ENCODE measurements at regions not wholly inside any gene's neighbourhood (a gene's known extent, or its start where the extent isn't known, plus 50 kb on each side); places are given as distances from the start of the nearest gene placed in this dataset.

GRCh38 chr2:234739061-234739460, 212.8 kb upstream of the SH3BP4 start:
- Histone ChIP-seq H3K79me1 (ENCODE audit: low read depth, low read length) (no peaks in the 10 kb centered on the region), H4K8ac (ENCODE audit: extremely low read depth, insufficient read depth, low read length) (no peak overlapping the region), H3K79me2 (ENCODE audit: control insufficient read depth in 1 of 2, insufficient read depth in 2 of 2, low read length in 2 of 2) (no peaks in the 10 kb centered on the region), H2BK20ac (ENCODE audit: low read length) (no peak overlapping the region), H3K56ac (replicated peaks; ENCODE audit: insufficient read length, low read depth, low read length) (no peak overlapping the region), H2BK15ac (ENCODE audit: low read length) (no peak overlapping the region), H3K4me3 (ENCODE audit: extremely low read depth in 1 of 4, insufficient read depth in 2 of 4, low read depth in 3 of 4, low read length in 4 of 4) (no peak overlapping the region), H3K9me3 (ENCODE audit: insufficient read depth in 2 of 2, low read depth in 1 of 2, low read length in 1 of 2) (peaks cover 0 to 6% of the 10 kb centered on the region in 2 experiments; a peak in 2 of 4 replicates), H3K4ac (replicated peaks; ENCODE audit: insufficient read length, low read depth, low read length) (no peak overlapping the region), H2AK5ac (ENCODE audit: low read depth, low read length) (no peak overlapping the region), H3K18ac (ENCODE audit: extremely low read depth, low read length) (no peak overlapping the region), H4K20me1 (replicated peaks in 1 of 2; ENCODE audit: control insufficient read depth in 1 of 2, insufficient read depth in 2 of 2, low read length in 2 of 2) (no peaks in the 10 kb centered on the region), H3K14ac (ENCODE audit: insufficient read length) (no peak overlapping the region), H2BK12ac (ENCODE audit: low read depth, low read length) (no peak overlapping the region), H4K91ac (replicated peaks; ENCODE audit: insufficient read length, low read length) (no peak overlapping the region), H2AFZ (ENCODE audit: low read length) (no peak overlapping the region), H3K4me2 (ENCODE audit: insufficient read depth in 1 of 2, low read depth in 2 of 2, low read length in 2 of 2) (no peak overlapping the region), H3K36me3 (ENCODE audit: control insufficient read depth in 2 of 4, insufficient read depth in 4 of 4, low read length in 3 of 4) (no peaks in the 10 kb centered on the region), H3K9ac (replicated peaks in 1 of 4; ENCODE audit: extremely low read depth in 1 of 4, low read depth in 3 of 4, low read length in 3 of 4) (no peak overlapping the region), H4K5ac (ENCODE audit: insufficient read length, low read depth, low read length) (no peak overlapping the region), H3K27me3 (replicated peaks in 1 of 4; ENCODE audit: control insufficient read depth in 3 of 4, extremely low read depth in 1 of 4, insufficient read depth in 3 of 4, low read length in 3 of 4) (no peaks in the 10 kb centered on the region), H2BK120ac (replicated peaks; ENCODE audit: low read depth, low read length) (no peak overlapping the region), H3K23me2 (ENCODE audit: low read depth, low read length) (no peaks in the 10 kb centered on the region), H2BK5ac (ENCODE audit: low read depth, low read length) (no peak overlapping the region), H3K4me1 (replicated peaks in 1 of 4; ENCODE audit: control insufficient read depth in 3 of 4, insufficient read depth in 4 of 4, low read length in 3 of 4) (peaks cover 0 to 3% (median 0%) of the 10 kb centered on the region in 4 experiments; a peak in 1 of 7 replicates), H3K27ac (ENCODE audit: low read depth, low read length) (no peak overlapping the region), H3K23ac (ENCODE audit: insufficient read length) (no peak overlapping the region)
- ChIA-PET CTCF (ENCODE audit: partially characterized antibody) (interaction anchor here (0.6 kb wide), 1 partner anchor 354 kb away, joined by 3 read pairs; no protein-coding TSS in a partner anchor), POLR2A (ENCODE audit: partially characterized antibody) (no interaction called here)
- FAIRE-seq (no peak), DNase-seq (ENCODE audit: low read depth in 1 of 2, low spot score in 2 of 2) (no peak)
- no peak for TF ChIP-seq POLR2A (IDR thresholded peaks at IDR 0.05; ENCODE audit: control extremely low read depth in 1 of 2, low read depth in 2 of 2, low read length in 2 of 2)
- peak; percentile 15; the same call in 1 of the 2 replicates for TF ChIP-seq MAFK (IDR thresholded peaks at IDR 0.05; ENCODE audit: low read depth, low read length)
